GM18498 (cell line): ENCODE measurements at regions not wholly inside any gene's neighbourhood (a gene's known extent, or its start where the extent isn't known, plus 50 kb on each side); places are given as distances from the start of the nearest gene placed in this dataset.
"Not testable (repeated sequence)": the region's sequence is repeated elsewhere in the genome, so short reads cannot be mapped to it uniquely, and the experiment has no call there.

Experiments used
- ATAC-seq: cut with Tn5 transposase; IDR thresholded peaks from one replicate; pipeline ENCODE4 v1.9.1; 2021; ENCODE audit warnings: mild to moderate bottlenecking, moderate library complexity; ENCODE audit not compliant: unreplicated experiment

DNA sequence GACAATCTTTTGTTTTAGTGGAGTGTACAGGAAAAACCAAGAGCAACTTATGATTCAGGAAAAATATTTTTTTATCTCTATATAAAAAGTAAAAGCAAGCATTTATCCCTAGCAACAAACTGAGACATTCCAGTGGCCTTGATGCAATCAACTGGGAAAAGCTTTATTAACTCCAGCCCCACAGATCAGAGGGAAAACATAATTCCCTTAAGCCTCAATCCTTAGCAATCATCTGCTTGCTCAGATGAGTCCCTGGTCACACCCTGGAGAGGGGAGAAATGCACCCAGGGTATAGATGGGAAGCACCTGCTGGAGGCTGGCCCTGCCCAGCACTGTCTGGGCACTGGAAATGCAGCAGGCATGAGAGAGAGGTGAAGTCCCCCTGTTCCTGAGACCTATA is 636.6 kb downstream of the TNS3 start:
- ATAC-seq: no peak

DNA sequence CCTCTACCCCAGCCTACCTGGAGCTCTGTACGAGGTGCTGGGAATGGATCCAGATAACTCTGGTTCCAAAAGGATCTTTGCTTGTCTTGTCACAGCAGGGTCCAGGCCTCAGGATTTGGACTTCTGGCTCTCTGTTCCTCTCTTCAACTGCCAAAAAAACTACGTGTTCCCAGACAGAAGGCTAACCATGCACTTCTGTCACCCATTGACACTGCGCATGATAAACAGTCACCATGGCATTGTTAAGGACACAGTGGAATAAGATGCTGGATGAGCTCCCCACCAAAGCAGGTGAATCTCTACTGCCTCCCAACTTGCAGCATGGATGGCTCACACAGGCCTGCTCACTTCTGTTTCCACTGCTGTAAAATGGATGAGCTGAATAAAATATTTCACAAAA is 637.9 kb downstream of the TNS3 start:
- no peak for ATAC-seq

DNA sequence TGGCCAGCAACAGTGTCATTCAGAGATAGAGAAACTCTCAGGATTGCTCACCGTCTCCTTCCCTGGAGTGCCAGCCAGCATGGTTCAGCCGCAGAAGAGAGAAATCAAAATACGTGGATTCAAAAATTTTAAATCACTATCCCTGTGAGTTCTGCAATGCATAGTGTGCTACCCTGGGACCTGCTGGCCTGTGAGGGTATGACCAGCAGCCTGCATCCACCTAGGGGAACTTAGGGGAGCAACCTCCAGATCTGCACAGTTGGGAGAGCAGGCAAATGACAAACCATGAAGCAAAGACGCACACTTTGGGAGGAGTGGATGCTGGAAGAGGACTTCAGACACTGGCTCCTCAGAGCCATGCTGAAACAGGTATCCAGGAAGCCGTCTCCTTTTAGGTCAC is 639.3 kb downstream of the TNS3 start:
- no peak for ATAC-seq

DNA sequence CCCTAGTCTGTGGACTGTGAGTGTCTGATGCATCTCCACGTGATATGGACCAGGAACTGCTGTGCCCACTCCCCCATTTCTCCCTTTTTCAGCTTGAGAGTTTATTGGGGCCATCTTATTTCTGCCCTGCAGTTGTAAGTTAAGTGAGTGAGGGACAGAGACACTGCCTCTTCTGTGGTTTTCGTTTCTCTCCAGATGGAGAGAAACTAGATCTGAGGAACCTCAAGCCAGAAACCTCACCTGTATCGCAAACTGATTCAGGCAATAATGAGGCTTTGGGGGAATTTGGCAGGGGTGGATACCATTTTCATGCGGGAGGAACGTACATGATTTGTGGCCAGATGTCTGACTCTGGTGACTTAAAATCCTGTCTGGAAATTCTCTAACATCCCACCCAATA is 641.7 kb downstream of the TNS3 start:
- no peak for ATAC-seq

DNA sequence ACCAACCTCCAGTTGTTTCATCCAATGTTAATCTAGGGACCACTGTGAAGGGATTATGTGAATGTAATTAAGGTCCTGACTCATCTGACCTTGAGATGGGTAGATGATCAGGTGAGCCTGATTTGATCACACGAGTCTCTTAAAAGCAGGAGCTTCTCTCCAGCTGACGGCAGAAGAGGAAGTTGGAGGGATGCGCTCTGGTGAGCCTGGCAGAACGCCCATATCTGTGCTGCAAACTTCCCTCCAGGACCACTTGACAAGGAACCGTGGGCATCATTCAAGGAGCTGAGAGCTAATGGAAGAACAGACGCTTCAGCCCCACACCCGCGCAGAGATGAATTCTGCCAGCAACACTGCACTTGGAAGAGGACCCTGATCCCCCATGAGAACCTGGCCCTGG is 642.4 kb downstream of the TNS3 start:
- no peak for ATAC-seq

DNA sequence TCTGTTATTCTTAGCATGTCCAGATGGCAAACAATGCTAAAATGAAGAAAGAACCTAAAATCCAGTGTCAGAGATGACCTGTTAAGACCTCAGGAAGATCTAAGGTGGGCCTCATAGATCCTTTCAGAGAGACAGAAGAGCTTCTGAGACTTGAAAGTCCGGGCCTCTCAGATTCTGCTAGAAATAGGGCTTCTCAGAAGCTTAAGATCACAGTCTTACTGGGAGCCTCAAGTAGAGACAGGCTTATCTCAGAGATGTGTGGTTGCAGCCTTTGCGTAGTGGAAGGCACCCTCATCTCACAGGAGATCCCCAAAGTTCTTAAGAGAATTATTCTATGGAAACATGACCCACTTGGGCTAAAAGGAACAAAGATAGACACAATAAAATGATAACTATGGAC is 642.8 kb downstream of the TNS3 start:
- no peak for ATAC-seq

DNA sequence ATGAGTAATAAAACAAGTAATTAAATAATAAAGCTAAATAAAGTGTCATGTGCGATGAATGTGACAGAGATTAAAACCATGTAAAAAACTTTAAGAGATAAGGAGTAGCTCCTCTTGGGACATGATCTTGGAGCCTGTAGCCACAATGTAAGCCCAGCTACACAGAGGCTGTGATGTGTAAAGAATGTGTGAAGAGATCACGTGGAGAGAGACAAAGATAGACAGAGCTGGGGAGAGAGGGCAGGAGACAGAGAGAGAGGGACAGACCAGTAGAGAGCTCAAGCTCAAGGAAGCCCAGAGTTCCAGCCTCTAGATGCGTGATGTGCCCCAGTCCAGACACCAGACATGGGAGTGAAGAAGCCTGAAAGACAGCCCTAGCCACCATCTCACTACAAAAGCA is 644.1 kb downstream of the TNS3 start:
- no peak for ATAC-seq

DNA sequence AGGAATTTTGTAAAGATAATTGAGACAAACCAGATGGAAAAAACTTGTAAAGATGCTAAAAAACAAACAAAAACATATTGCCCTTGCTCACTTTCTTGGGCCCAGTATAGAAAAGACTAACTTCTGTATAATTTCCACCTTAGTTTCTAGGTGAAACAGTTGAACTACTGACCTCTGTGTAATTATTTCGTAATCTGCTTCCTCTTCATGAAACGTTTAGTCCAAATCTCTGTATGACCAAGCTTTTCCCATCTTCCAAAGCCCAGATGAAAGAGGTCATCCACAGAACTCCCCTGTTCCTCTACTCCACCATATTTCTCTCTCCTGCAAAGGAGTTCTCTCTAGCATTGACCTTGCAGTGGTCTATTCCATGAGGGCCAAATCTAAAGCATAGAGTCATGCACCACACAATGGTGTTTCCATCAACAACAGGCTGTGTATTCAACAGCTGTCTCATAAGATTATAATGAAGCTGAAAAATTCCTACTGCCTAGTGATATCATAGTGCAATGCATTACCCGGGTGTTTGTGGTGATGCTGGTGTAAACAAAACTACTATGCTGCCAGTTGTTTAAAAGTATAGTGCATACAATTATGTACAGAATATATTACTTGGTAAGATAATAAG is 647.6 kb downstream of the TNS3 start:
- ATAC-seq: no peak

DNA sequence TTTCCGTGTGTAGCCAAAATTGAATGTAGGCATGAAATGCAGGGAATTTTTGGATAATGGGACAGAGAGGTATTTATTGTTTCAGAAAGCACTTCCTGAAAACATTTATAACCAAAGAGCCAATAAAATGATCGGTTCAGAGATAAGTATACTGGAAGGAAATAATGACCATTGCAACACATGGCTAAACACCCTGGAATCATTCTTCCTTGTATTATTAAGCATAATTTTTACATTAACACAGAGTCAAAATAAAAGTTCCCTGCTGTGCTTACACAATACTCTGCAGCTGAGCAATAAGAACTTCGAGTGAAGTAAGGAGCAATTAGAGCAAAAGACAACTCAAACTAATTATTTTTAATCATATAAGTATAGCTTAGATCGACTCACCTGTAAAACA is 648.3 kb downstream of the TNS3 start:
- ATAC-seq: no peak

DNA sequence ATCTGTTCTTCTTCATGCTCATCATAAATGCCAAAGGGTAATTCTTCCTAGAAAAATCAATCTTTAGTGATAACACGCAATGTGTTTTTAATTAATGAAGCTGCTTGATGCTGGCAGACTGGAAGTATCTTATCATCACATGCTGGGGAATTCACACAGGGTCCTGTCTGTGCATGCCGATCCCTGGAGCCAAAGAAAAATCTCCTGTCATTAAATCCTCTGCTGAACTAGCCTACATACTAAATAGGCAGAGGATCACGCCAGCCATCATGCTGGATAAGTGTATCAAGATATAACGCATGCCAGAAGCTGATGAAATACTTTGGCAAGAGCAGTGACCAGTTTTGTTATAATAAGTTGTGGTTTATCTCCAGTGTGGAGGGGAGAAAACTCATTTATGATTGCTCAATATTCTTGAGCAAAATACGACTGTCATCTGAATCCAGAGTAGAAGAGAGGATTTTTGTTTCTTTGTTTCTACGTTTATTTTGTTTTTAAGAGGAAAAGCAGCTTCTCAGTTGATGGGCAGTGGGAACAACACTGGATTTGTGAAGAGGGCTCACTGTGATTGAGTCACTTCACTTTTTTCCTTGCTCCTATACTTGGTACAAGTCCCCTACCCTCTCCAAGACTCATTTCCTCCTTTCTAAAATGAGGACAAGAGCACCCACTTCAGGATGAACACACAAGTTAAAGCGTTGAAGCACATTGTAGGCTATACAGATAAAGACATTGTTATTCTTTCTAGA is 649.1 kb downstream of the TNS3 start:
- ATAC-seq: no peak

DNA sequence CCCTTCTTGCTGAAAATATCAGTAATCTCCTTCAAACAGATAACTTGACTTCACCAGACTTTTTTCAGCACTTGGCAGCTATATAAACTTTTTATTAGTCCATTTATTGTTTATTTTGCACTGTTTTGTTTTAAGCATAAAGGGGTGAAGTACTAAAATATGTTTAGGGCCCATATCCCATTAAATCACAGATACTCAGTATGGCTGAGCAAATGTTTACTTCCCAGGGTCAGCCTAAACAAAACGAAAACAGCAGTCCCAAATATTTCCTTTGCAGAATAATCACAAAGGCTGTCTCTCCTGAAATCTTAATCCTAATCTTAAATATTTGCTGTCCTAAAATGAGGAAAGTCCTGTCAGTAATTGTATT is 649.6 kb downstream of the TNS3 start:
- ATAC-seq: no peak

DNA sequence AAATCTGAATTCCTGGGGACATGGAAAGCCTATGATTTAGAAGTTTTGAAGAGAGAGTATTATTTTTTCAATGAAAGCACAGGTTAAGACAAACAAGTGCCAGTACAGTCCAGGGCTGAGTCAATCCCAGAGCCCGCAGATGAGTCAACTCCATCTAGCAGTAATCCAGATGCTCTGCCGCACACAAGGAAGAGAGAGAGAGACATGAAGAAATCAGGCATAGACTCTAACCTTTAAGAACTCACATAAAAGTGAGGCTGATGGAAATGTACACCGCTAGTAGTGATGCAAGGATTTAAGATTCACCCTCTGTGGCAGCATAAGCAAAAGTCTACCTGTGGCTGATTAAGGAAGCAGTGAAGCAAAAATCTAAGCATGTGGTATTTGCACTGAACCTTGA is 651.5 kb downstream of the TNS3 start:
- ATAC-seq: no peak

DNA sequence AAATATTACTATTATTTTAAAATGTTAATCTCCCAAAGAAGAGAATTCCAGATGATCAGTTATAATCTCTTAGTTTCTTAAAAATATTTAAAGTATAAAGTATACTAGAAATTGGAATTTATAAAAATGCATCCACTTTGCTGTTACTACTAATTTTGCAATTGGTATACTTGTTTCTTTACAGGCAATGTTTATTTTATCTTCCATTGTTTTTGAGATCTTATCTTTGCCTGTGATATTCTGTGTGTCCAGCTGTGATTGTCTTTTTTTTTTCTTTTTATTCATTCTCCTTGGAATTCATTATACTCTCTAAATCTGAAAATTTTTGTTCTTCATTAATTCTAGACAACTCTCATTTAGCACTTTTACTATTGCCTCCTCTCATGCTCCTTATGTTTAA is 652.6 kb downstream of the TNS3 start:
- no peak for ATAC-seq

DNA sequence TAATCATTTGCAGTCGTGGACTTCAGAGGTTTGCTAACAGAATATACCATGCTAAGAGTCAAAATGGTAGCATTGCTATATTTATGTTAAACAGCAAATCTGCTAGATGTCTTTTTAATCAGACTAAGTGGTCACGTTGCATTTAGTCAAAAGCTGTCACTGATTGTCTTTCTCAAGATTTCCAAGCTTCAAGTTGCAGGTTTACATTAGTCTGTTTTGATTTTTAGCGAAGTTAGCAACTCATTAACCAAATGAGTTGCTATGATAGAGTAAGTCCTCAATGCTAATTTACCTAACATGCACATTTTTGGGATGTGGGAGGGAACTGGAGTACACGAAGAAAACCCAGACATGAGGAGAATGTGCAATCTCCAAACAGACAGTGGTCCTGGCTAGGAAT is 653.2 kb downstream of the TNS3 start:
- ATAC-seq: no peak

DNA sequence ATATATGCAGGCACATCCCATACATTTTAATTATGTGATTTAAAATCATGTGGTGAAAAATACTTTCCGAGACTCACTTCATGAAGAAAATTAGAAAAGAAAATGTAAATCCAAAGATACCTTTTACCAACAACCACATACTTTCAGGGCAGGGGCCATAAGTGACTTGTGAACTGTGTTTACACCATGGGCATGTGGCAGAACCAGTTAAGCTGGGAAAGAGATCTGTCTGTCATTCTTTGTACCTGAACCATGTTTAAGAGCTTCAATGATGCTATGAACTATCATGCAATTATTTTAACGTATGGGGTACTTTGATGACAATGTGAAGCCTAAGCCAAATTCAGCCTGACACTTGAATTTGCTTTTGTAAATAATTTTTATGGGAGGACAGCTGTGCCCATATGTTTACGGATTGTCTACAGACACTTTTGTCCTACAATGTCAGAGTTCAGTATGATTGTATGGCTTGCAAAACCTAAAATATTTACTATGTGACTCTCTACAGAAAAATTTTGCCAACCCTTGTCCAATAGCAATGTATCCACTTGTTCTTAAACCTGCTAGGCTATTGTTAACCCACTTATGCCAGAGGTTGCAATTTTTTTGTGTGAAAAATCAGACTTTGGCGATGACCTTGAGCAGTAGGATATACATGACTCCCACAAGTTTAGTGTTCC is 654.6 kb downstream of the TNS3 start:
- no peak for ATAC-seq

DNA sequence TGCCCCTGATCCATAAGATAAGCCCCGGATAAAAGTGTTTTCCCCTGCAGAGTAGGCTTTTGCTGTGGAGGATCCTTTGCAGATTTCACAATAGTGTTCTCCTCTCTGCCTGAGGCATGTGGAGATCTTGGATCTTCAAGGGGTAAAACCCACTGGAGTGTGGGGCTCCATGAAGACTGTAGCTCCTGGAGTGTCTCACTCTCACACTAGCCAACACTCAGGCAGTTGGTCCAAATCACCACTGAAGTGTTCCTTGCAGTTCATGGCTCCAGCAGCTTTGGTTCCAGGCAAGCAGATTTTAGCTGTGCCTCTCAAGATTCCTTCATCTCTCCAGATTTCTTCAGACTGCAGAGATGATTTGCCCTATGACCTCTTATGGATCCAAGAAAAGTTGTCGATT is 665.3 kb downstream of the TNS3 start:
- ATAC-seq: no peak

DNA sequence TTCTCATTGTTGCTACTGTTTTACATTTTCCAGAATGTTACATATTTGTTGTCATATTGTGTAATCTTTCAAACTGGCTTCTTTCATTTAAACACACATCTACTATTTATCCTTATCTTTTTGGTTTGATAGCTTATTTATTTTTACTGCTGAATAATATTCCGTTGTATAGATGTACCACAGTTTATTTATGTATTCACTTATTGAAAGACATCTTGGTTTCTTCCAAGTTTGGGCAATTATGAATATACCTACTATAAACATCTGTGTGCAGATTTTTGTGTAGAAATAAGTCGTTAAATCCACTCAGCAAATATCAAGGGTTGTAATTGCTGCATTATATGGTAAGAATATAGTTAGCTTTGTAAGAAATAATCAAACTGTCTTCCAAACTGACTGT is 669.2 kb downstream of the TNS3 start:
- ATAC-seq: no peak

DNA sequence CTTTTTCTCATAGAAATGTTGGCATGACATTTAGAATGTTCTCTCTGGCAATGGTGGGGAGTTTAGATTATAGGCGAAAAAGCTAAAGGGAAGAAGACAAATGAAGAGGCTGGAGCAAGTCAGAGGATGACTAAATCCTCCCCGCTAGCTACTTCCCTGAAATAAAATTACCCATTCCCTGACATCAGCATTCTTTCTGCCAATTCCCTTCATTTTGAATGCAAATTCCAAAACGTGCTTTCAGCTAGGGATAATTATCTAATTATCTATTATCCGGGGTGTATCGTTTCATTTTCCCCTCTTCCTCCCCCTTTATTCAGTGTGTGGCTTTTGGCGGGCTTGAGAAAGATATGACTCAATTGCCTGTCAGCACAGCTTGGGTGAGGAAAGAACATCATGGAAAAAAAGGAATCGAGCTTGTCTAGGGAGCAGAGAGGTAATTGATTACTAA is 672.3 kb downstream of the TNS3 start:
- ATAC-seq: no peak

DNA sequence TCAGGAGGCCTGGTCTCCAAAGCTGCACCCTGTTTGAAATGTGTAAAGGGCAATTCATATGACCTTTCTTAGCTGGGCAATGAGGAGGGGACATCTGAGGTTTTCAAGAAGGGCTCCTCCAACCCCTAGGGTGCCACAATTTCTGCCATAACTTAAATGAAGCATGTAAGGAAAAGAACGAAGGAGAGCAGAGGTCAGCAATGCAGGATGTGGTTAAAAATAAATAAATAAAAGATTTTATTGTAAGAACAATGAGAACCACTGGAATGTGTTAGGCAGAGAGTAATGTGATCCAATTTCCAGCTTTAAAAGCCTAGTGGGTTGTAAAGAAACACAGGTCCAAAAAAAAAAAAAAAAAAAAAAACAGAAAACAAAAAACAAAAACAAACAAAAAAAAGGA is 673.1 kb downstream of the TNS3 start:
- no peak for ATAC-seq

DNA sequence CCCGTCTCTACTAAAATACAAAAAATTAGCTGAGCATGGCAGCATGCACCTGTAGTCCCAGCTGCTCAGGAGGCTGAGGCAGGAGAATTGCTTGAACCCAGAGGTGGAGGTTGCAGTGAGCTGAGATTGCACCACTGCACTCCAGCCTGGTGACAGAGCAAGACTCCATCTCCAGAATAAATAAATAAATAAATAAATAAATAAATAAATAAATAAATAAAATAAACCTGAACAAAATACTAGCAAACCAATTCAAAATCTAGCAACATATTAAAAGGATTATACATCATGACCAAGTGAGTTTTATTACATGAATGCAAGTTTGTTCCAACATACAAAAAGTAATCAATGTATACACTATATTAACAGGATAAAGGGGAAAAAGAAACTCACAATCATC is 677.4 kb downstream of the TNS3 start:
- ATAC-seq: not testable (repeated sequence)

DNA sequence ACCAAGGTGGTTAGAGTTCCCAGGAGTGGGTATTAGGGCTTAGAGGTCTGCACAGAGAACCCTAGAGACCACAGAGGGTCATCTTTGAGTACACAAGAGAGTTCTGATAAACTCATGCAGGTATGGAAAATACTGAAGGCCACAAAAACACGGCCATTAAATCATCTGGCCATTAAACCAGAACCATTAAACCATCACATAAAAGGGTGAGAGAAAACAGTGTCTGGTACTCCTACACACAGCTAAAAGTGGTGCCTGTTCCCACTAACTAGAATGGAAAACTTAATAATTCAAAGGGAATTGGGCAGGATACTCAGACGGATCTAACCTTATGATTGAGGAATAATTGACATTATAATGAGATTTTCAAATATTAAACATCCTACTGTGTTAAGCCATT is 679.4 kb downstream of the TNS3 start:
- no peak for ATAC-seq
